IMR-90 (cell line): ENCODE measurements at regions not wholly inside any gene's neighbourhood (a gene's known extent, or its start where the extent isn't known, plus 50 kb on each side); places are given as distances from the start of the nearest gene placed in this dataset.

ENCODE experiments used
- ATAC-seq: fragments of 200-7000 bp; cut with Tn5 transposase; 2 replicates; pipeline ENCODE4 v1.9.1; 2020; ENCODE audit warnings: low read depth, mild to moderate bottlenecking, moderate library complexity
- BruUV-seq: library from RNA; stranded (reverse); fragments of 400-500 nt; replicated peaks from 2 replicates; lab custom pipeline; 2021; lab: Mats Ljungman, UMichigan
- CTCF ChIA-PET: fragments of 300-600 bp; formaldehyde crosslinking; extraction: SDS; loops from one replicate; lab custom pipeline; 2021; ENCODE audit warnings: antibody characterized with exemption; lab: Yijun Ruan, JAX
- POLR2A ChIA-PET: fragments of 300-600 bp; sonication (Branson Sonifier 250); formaldehyde crosslinking; loops from one replicate; lab custom pipeline; 2022; ENCODE audit warnings: antibody characterized with exemption; ENCODE audit not compliant: unreplicated experiment; lab: Charles Lee
- DNase-seq: peaks from one replicate; pipeline ENCODE4 v3.0.0; 2013
- H2AFZ ChIP-seq: replicated peaks from 2 replicates; pipeline ENCODE3; 2013; ENCODE audit warnings: low read length, mild to moderate bottlenecking; ENCODE audit not compliant: poor library complexity
- H2AK5ac ChIP-seq: 2 replicates; pipeline ENCODE4 v1.6.1; 2013; ENCODE audit warnings: low read depth, low read length, inconsistent platforms
- H2AK9ac ChIP-seq: replicated peaks from 2 replicates; pipeline ENCODE3; 2013; ENCODE audit warnings: mild to moderate bottlenecking, low read depth, low read length, moderate library complexity; ENCODE audit not compliant: poor library complexity
- H2BK120ac ChIP-seq: 2 replicates; pipeline ENCODE4 v1.6.1; 2013; ENCODE audit warnings: low read depth, low read length, inconsistent platforms
- H2BK15ac ChIP-seq: 3 replicates; pipeline ENCODE4 v1.6.1; 2013; ENCODE audit warnings: low read depth, low read length, inconsistent platforms
- H2BK20ac ChIP-seq: 2 replicates; pipeline ENCODE4 v1.6.1; 2013; ENCODE audit warnings: low read depth, mild to moderate bottlenecking, inconsistent platforms, low read length, moderate library complexity
- H2BK5ac ChIP-seq: 2 replicates; pipeline ENCODE4 v1.6.1; 2013; ENCODE audit warnings: mild to moderate bottlenecking, low read depth, low read length, inconsistent platforms; ENCODE audit not compliant: poor library complexity, severe bottlenecking
- H3K14ac ChIP-seq: replicated peaks from 2 replicates; pipeline ENCODE4 v1.6.1; 2013; ENCODE audit warnings: low read depth, low read length, inconsistent platforms
- H3K18ac ChIP-seq: 2 replicates; pipeline ENCODE4 v1.6.1; 2013; ENCODE audit warnings: low read depth, low read length, control low read depth
- H3K23ac ChIP-seq: 2 replicates; pipeline ENCODE4 v1.6.1; 2013; ENCODE audit warnings: low read depth, low read length, inconsistent platforms
- H3K27ac ChIP-seq: 2 replicates; pipeline ENCODE4 v1.5.1; 2013; ENCODE audit warnings: mild to moderate bottlenecking, control low read depth, low read length; ENCODE audit not compliant: insufficient read depth
- H3K27me3 ChIP-seq: 2 replicates; pipeline ENCODE4 v1.6.1; 2013; ENCODE audit warnings: low read length; ENCODE audit not compliant: control insufficient read depth, insufficient read depth
- H3K36me3 ChIP-seq: 2 replicates; pipeline ENCODE4 v1.6.1; 2013; ENCODE audit warnings: low read length, mixed read lengths; ENCODE audit not compliant: control insufficient read depth, insufficient read depth
- H3K4ac ChIP-seq: 2 replicates; pipeline ENCODE4 v1.6.1; 2013; ENCODE audit warnings: low read depth, low read length, inconsistent platforms
- H3K4me1 ChIP-seq: 2 replicates; pipeline ENCODE4 v1.6.1; 2013; ENCODE audit warnings: low read length, mixed read lengths; ENCODE audit not compliant: control insufficient read depth, insufficient read depth
- H3K4me2 ChIP-seq: 2 replicates; pipeline ENCODE4 v1.6.1; 2013; ENCODE audit warnings: low read depth, mild to moderate bottlenecking, control low read depth, low read length, moderate library complexity
- H3K4me3 ChIP-seq: 2 replicates; pipeline ENCODE4 v1.5.1; 2013; ENCODE audit warnings: low read depth, mild to moderate bottlenecking, control low read depth, low read length, moderate library complexity; ENCODE audit not compliant: insufficient read depth
- H3K56ac ChIP-seq: 2 replicates; pipeline ENCODE4 v1.6.1; 2013; ENCODE audit warnings: low read length, inconsistent platforms; ENCODE audit not compliant: insufficient read depth; ENCODE audit errors: extremely low read depth
- H3K79me1 ChIP-seq, 2 experiments: 2 replicates each; pipeline ENCODE4 v1.6.1; 2013; ENCODE audit warnings: low read length in 2 of 2, inconsistent platforms in 1 of 2, low read depth in 1 of 2
- H3K9ac ChIP-seq: 2 replicates; pipeline ENCODE4 v1.6.1; 2013; ENCODE audit warnings: low read depth, low read length, control low read depth
- H3K9me1 ChIP-seq: 2 replicates; pipeline ENCODE4 v1.6.1; 2013; ENCODE audit warnings: low read length, inconsistent platforms; ENCODE audit not compliant: insufficient read depth
- H3K9me3 ChIP-seq: 2 replicates; pipeline ENCODE4 v1.6.1; 2013; ENCODE audit warnings: low read length; ENCODE audit not compliant: control insufficient read depth, insufficient read depth
- H4K20me1 ChIP-seq: 2 replicates; pipeline ENCODE4 v1.6.1; 2013; ENCODE audit warnings: low read length, inconsistent platforms; ENCODE audit not compliant: insufficient read depth
- H4K5ac ChIP-seq: 2 replicates; pipeline ENCODE4 v1.6.1; 2013; ENCODE audit warnings: mild to moderate bottlenecking, low read depth, low read length, control low read depth
- H4K8ac ChIP-seq, 2 experiments: 2 replicates each; pipeline ENCODE4 v1.6.1; 2013; ENCODE audit warnings: low read depth in 2 of 2, low read length in 2 of 2, control low read depth in 1 of 2, inconsistent platforms in 1 of 2
- H4K91ac ChIP-seq: 2 replicates; pipeline ENCODE4 v1.6.1; 2013; ENCODE audit warnings: low read depth, low read length, inconsistent platforms; ENCODE audit not compliant: insufficient read depth
- BHLHE40 ChIP-seq: fragments of 150-350 bp; IDR thresholded peaks from 2 replicates; pipeline ENCODE4 v1.6.1; 2016; ENCODE audit warnings: mild to moderate bottlenecking, low read depth, low read length
- FOS ChIP-seq: fragments of 150-350 bp; IDR thresholded peaks from 2 replicates; pipeline ENCODE4 v1.6.1; 2016; ENCODE audit warnings: low read depth, low read length
- WGBS, 2 experiments: methylation state at CpG; one replicate each; pipeline versions ENCODE4 v1.1.5 to v1.1.7; 2013; ENCODE audit warnings: missing lambda C conversion rate in 2 of 2; ENCODE audit not compliant: insufficient read length in 1 of 2; ENCODE audit errors: extremely low coverage in 2 of 2; 5-methylcytosine and 5-hydroxymethylcytosine counted together
- dilution Hi-C: fragments of 300-500 bp; cut with HindIII; formaldehyde crosslinking; loops from one replicate; pipeline ENCODE4 v1.14.3; 2018; ENCODE audit warnings: low sequenced_read_pairs; ENCODE audit not compliant: unreplicated experiment
- in situ Hi-C: fragments of 300-500 bp; cut with MboI; formaldehyde crosslinking; loops from 3 replicates; pipeline ENCODE4 v1.14.3; 2019; ENCODE audit warnings: low sequenced_read_pairs, inconsistent platforms, mixed read lengths
- intact Hi-C: fragments of 100-400 bp; cut with micrococcal nuclease; formaldehyde crosslinking; loops from 2 replicates; pipeline ENCODE4 v1.10.0; 2022

GRCh38 chr1:221315330-221315729 is 426.6 kb downstream of the DUSP10 start:
- Histone ChIP-seq H4K8ac (no peak overlapping the region), H3K27ac (no peak overlapping the region), H3K79me1 (no peaks in the 10 kb centered on the region), H3K18ac (no peak overlapping the region), H4K20me1 (no peaks in the 10 kb centered on the region), H3K9me1 (0 out of 2 replicates have a peak, but pooled peaks cover 3% of the 10 kb centered on the region), H3K27me3 (no peaks in the 10 kb centered on the region), H2AK5ac (no peak overlapping the region; the same call in 1 of the 2 replicates), H2BK5ac (no peak overlapping the region), H2BK120ac (peak overlapping the region; percentile 9), H3K14ac (no peak overlapping the region), H3K23ac (no peak overlapping the region), H3K36me3 (no peaks in the 10 kb centered on the region), H2BK15ac (no peak overlapping the region), H3K56ac (no peak overlapping the region), H3K4me2 (peak overlapping the region; percentile 61), H3K9ac (no peak overlapping the region), H3K4me1 (peaks cover 7% of the 10 kb centered on the region), H3K4me3 (no peak overlapping the region), H4K5ac (no peak overlapping the region), H3K4ac (peak overlapping the region; percentile 20; the same call in 1 of the 2 replicates), H3K9me3 (no peaks in the 10 kb centered on the region), H2AK9ac (no peak overlapping the region), H2AFZ (peak overlapping the region; percentile 4), H2BK20ac (0 out of 2 replicates have a peak overlapping the region, but pooled peaks have one; percentile 22), H4K91ac (no peak overlapping the region)
- ATAC-seq = peak; percentile 91
- ChIA-PET POLR2A (no interaction called here), CTCF (no interaction called here)
- in situ Hi-C loops (no loop called here), intact Hi-C loops (no loop called here), dilution Hi-C loops (no loop called here)
- BruUV-seq = no TSS peak
- DNase-seq = peak; percentile 81
- WGBS, 2 experiments = no CpG with 5 or more reads among the region's 3 CpGs
- 0 out of 2 replicates have a peak, but pooled peaks have one; percentile 4 for TF ChIP-seq FOS
- TF ChIP-seq BHLHE40 = no peak
